T-helper 17 cell (primary cell): ENCODE measurements at regions not wholly inside any gene's neighbourhood (a gene's known extent, or its start where the extent isn't known, plus 50 kb on each side); places are given as distances from the start of the nearest gene placed in this dataset.

Source experiments
- ATAC-seq: fragments of 150-1000 bp; cut with Tn5 transposase; 2 replicates; pipeline ENCODE4 v1.10.0; 2021; ENCODE audit warnings: mild to moderate bottlenecking, moderate library complexity
- DNase-seq, 3 donors: peaks; one replicate each; pipeline versions ENCODE4 v3.0.0 to v3.0.0-alpha.2; 2020 to 2021
- H3K9me3 ChIP-seq: one replicate; pipeline ENCODE4 v1.7.0; 2013; ENCODE audit warnings: low read length, mild to moderate bottlenecking; ENCODE audit not compliant: control insufficient read depth, poor library complexity, severe bottlenecking
- H3K27ac Mint-ChIP-seq: one replicate; pipeline ENCODE4 v1.8.0; 2022; ENCODE audit warnings: mild to moderate bottlenecking, moderate library complexity, mixed read lengths
- H3K27me3 Mint-ChIP-seq: one replicate; pipeline ENCODE4 v1.8.0; 2022; ENCODE audit warnings: mixed read lengths
- H3K36me3 Mint-ChIP-seq: one replicate; pipeline ENCODE4 v1.8.0; 2022; ENCODE audit warnings: low read depth, mixed read lengths
- H3K4me1 Mint-ChIP-seq: one replicate; pipeline ENCODE4 v1.8.0; 2022; ENCODE audit warnings: mild to moderate bottlenecking, mixed read lengths
- H3K4me3 Mint-ChIP-seq: one replicate; pipeline ENCODE4 v1.8.0; 2022; ENCODE audit warnings: mild to moderate bottlenecking, moderate library complexity, mixed read lengths

- no peak overlapping the region for H3K4me3 Mint-ChIP-seq
- ATAC-seq (no peak), DNase-seq (no peak)
- H3K27me3 Mint-ChIP-seq, result no peaks in the 10 kb centered on the region
- no peaks in the 10 kb centered on the region for H3K9me3 ChIP-seq
- H3K27ac Mint-ChIP-seq, result no peak overlapping the region
- peaks cover 3% of the 10 kb centered on the region for H3K36me3 Mint-ChIP-seq
- peaks cover 4% of the 10 kb centered on the region for H3K4me1 Mint-ChIP-seq
Measured at GRCh38 chr12:124411953-124412645, 117.2 kb downstream of the RFLNA start.

- DNase-seq (no peak), ATAC-seq (no peak)
- H3K9me3 ChIP-seq, result no peaks in the 10 kb centered on the region
- peaks cover 7% of the 10 kb centered on the region for H3K4me1 Mint-ChIP-seq
- H3K27ac Mint-ChIP-seq, result peak overlapping the region; percentile 83
- no peaks in the 10 kb centered on the region for H3K27me3 Mint-ChIP-seq
- peaks cover 3% of the 10 kb centered on the region for H3K36me3 Mint-ChIP-seq
- H3K4me3 Mint-ChIP-seq, result no peak overlapping the region
Measured at GRCh38 chr12:124411281-124411878, 116.5 kb downstream of the RFLNA start.

GRCh38 chr12:124410354-124411175, 115.7 kb downstream of the RFLNA start:
- Mint-ChIP-seq H3K36me3 (peaks cover 3% of the 10 kb centered on the region), H3K27ac (peak overlapping the region; percentile 83), H3K27me3 (no peaks in the 10 kb centered on the region), H3K4me3 (no peak overlapping the region), H3K4me1 (peaks cover 7% of the 10 kb centered on the region)
- H3K9me3 ChIP-seq, result no peaks in the 10 kb centered on the region
- ATAC-seq (no peak), DNase-seq (no peak)

DNA sequence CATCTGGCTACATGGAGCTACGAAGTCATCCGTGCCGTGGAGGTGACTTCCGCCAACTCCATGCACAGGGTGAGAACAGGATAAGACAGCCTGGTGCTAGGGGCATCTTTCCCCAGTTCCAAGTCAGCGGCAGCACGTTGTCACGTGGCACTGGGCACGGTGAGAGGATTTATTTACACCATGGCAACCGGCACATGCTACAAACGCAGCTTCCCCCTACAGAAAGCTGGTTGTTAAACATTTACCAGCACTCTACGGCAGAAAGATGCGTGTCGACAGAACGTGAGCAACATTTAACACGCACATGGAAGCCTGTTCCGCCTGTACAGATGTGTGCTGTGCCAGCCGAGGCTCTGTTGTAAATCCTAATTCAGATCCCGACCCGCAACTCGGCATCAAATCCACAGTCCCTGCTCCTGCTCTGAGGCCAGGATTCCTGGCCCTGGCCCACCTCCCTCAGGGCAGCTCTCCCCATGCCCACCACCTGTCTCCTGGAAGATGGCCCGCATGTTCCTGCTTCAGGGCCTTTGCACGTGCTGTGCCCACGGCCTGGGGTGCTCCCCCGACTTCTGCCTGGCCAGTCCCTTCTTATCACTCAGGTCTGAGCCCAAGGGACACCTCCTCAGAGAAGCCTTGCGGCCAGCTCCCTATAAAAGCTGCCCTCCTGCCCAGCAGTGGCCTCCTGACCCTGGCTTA, 114.1 kb downstream of the RFLNA start:
- H3K4me1 Mint-ChIP-seq, result peaks cover 11% of the 10 kb centered on the region
- no peak overlapping the region for H3K4me3 Mint-ChIP-seq
- ATAC-seq, result no peak
- H3K27me3 Mint-ChIP-seq, result no peaks in the 10 kb centered on the region
- DNase-seq, result no peak
- no peaks in the 10 kb centered on the region for H3K9me3 ChIP-seq
- H3K27ac Mint-ChIP-seq, result no peak overlapping the region
- peaks cover 3% of the 10 kb centered on the region for H3K36me3 Mint-ChIP-seq

- ATAC-seq, result no peak
- Mint-ChIP-seq H3K27me3 (no peaks in the 10 kb centered on the region), H3K4me1 (peaks cover 15% of the 10 kb centered on the region), H3K4me3 (no peak overlapping the region), H3K27ac (peak overlapping the region; percentile 19), H3K36me3 (peaks cover 3% of the 10 kb centered on the region)
- H3K9me3 ChIP-seq, result no peaks in the 10 kb centered on the region
- DNase-seq, result no peak
Measured at GRCh38 chr12:124407074-124407473, 112.2 kb downstream of the RFLNA start.

DNA sequence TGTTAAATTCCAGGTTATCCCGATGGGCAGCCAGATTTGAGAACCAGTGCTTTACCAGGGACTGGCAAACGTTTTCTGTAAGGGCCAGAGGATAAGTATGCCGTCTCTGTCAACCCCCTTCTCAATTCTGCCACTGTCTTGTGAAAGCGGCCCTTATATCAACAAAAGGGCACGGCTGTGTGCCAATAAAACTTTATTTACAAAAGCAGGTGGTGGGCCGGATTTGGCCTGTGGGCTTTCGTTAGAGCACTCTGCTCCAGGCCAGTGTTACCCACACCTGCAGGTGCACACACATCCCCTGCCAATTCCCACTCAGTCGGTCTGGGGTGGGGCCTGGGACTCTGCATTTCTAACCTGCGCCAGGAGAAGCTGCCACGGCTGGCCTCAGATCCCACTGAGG, 111.2 kb downstream of the RFLNA start:
- Mint-ChIP-seq H3K27me3 (no peaks in the 10 kb centered on the region), H3K4me1 (peaks cover 14% of the 10 kb centered on the region), H3K4me3 (no peak overlapping the region), H3K36me3 (peaks cover 2% of the 10 kb centered on the region), H3K27ac (no peak overlapping the region)
- no peak for DNase-seq
- H3K9me3 ChIP-seq, result no peaks in the 10 kb centered on the region
- ATAC-seq, result no peak

GRCh38 chr12:124405592-124405991, 110.7 kb downstream of the RFLNA start:
- Mint-ChIP-seq H3K27me3 (no peaks in the 10 kb centered on the region), H3K27ac (no peak overlapping the region), H3K36me3 (no peaks in the 10 kb centered on the region), H3K4me1 (peaks cover 12% of the 10 kb centered on the region), H3K4me3 (no peak overlapping the region)
- no peak for ATAC-seq
- no peaks in the 10 kb centered on the region for H3K9me3 ChIP-seq
- DNase-seq, result no peak

DNA sequence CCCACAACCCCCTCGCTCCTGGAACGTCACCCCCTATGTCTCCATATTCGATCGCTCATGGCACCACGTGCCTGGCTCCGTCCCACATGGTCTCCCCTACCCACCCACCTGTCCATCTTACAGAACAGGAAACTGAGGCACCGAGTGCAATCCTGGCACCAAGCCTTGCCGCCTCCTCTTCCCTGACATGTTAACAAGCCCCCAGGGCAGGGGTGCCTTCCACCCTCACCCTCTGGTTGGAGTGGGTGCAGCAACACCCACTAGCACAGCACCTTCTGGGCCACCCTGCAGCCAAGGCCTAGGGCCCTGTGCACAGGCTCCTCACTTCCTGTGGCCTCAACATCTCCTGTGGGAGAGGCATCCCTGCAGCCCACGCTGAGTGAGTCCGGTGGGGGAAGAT, 110.3 kb downstream of the RFLNA start:
- no peaks in the 10 kb centered on the region for H3K9me3 ChIP-seq
- H3K27ac Mint-ChIP-seq, result no peak overlapping the region
- H3K27me3 Mint-ChIP-seq, result no peaks in the 10 kb centered on the region
- peaks cover 12% of the 10 kb centered on the region for H3K4me1 Mint-ChIP-seq
- no peak overlapping the region for H3K4me3 Mint-ChIP-seq
- H3K36me3 Mint-ChIP-seq, result no peaks in the 10 kb centered on the region
- ATAC-seq (no peak), DNase-seq (no peak)

- Mint-ChIP-seq H3K27ac (no peak overlapping the region), H3K4me1 (peaks cover 14% of the 10 kb centered on the region), H3K27me3 (no peaks in the 10 kb centered on the region), H3K4me3 (no peak overlapping the region), H3K36me3 (no peaks in the 10 kb centered on the region)
- no peaks in the 10 kb centered on the region for H3K9me3 ChIP-seq
- ATAC-seq (no peak), DNase-seq (no peak)
Measured at GRCh38 chr12:124404162-124404784, 109.4 kb downstream of the RFLNA start.

DNA sequence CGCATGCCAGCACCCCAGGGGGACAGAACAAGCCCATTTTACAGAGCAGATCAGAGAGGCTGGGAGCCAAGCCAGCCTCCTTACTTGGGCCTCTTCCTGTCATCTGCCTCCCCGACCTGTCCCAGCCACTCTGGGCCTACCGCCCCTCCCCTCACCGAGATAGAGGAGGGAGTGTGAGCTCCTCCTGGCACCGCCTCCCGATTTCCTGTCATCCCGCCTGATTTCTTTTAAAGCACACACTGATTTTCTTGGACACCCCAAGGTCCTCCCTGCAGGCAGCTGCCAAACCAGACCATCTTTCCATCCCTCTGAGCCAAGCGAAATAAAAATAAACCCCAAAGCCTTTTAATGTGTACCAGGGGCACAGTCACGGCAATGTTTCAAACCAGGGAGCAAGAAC, 108.4 kb downstream of the RFLNA start:
- Mint-ChIP-seq H3K4me3 (no peak overlapping the region), H3K36me3 (no peaks in the 10 kb centered on the region), H3K27ac (no peak overlapping the region), H3K4me1 (peaks cover 14% of the 10 kb centered on the region), H3K27me3 (no peaks in the 10 kb centered on the region)
- no peak for ATAC-seq
- DNase-seq, result no peak
- H3K9me3 ChIP-seq, result no peaks in the 10 kb centered on the region

GRCh38 chr12:124402248-124403066, 107.6 kb downstream of the RFLNA start:
- Mint-ChIP-seq H3K27ac (no peak overlapping the region), H3K27me3 (no peaks in the 10 kb centered on the region), H3K4me3 (no peak overlapping the region), H3K4me1 (peaks cover 14% of the 10 kb centered on the region), H3K36me3 (no peaks in the 10 kb centered on the region)
- ATAC-seq, result no peak
- DNase-seq, result no peak
- H3K9me3 ChIP-seq, result no peaks in the 10 kb centered on the region

- Mint-ChIP-seq H3K27me3 (no peaks in the 10 kb centered on the region), H3K36me3 (no peaks in the 10 kb centered on the region), H3K4me1 (peaks cover 11% of the 10 kb centered on the region), H3K4me3 (no peak overlapping the region), H3K27ac (no peak overlapping the region)
- H3K9me3 ChIP-seq, result no peaks in the 10 kb centered on the region
- ATAC-seq (no peak), DNase-seq (no peak)
Measured at GRCh38 chr12:124401704-124402221, 106.9 kb downstream of the RFLNA start.
